ENCODE measurements at regions not wholly inside any gene's neighbourhood (a gene's known extent, or its start where the extent isn't known, plus 50 kb on each side); places are given as distances from the start of the nearest gene placed in this dataset.

DNA sequence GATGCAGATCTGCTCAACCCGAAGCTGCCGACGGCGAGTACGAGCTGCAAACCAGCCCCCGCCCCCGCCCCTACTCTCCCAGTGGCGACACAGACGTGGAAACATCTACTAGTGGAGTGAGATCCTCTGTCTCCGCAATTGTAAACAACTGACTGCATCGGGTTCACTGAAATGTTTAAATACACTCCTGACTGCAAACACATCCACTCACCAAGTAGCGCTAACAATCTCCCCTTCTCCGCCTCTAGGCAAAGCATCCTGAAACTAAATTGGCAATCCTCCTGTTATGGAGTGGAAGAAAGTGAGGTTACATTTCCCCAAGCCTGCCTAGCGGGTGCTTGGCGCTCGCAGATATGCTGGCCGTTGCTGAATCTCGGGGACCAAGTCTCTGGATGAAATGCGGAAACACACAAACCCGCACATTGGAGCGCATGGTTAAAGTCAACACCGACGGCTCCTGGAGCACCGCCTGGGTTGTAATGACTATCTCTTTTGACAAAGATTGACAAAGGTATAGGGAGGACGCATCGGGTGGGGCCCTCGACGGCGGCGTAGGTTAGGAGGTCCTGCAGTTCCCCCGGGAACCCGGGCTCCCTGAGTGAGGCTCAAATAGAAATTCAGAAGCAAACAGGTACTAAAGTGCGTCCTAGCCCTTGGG, 117.0 kb upstream of the TEX13C start:
- H3K4me3 ChIP-seq (replicated peaks in 1 of 4; ENCODE audit: control extremely low read depth in 1 of 4, insufficient read depth in 1 of 4, low read depth in 3 of 4, low read length in 4 of 4) = no peak overlapping the region
- peaks cover 14% of the 10 kb centered on the region for H3K27me3 ChIP-seq (ENCODE audit: control insufficient read depth, insufficient read depth, low read length)
- no peaks in the 10 kb centered on the region for H3K36me3 ChIP-seq (ENCODE audit: control insufficient read depth, insufficient read depth, low read length)
- H2AFZ ChIP-seq (ENCODE audit: low read length) = no peak overlapping the region
- H3K9ac ChIP-seq (ENCODE audit: insufficient read depth, low read length) = no peak overlapping the region
- TF ChIP-seq EZH2 (IDR thresholded peaks at IDR 0.05; ENCODE audit: low read length, missing control alignments) = no peak
- no peak for DNase-seq (ENCODE audit: low read depth in 2 of 2)
- no peak overlapping the region for H3K27ac ChIP-seq (ENCODE audit: insufficient read depth, low read length)
- no peaks in the 10 kb centered on the region for H3K4me1 ChIP-seq (ENCODE audit: control insufficient read depth, extremely low read depth, insufficient read depth, low read length)
- no peak overlapping the region for H3K4me2 ChIP-seq (ENCODE audit: extremely low read depth, insufficient read depth, low read length)
- H3K79me2 ChIP-seq (ENCODE audit: control insufficient read depth, insufficient read depth, low read length) = no peaks in the 10 kb centered on the region
- no peaks in the 10 kb centered on the region for H3K9me3 ChIP-seq (ENCODE audit: control insufficient read depth, insufficient read depth, low read depth, low read length)
- H4K20me1 ChIP-seq (ENCODE audit: control insufficient read depth, extremely low read depth, insufficient read depth, low read length) = no peaks in the 10 kb centered on the region

GRCh38 chrX:125203365-125203736, 116.3 kb upstream of the TEX13C start:
- Histone ChIP-seq H3K4me2 (ENCODE audit: extremely low read depth, insufficient read depth, low read length) (no peak overlapping the region), H3K4me3 (replicated peaks in 1 of 4; ENCODE audit: control extremely low read depth in 1 of 4, insufficient read depth in 1 of 4, low read depth in 3 of 4, low read length in 4 of 4) (no peak overlapping the region)
- no peak for TF ChIP-seq EZH2 (IDR thresholded peaks at IDR 0.05; ENCODE audit: low read length, missing control alignments)
- TF ChIP-seq, protein P1, sequence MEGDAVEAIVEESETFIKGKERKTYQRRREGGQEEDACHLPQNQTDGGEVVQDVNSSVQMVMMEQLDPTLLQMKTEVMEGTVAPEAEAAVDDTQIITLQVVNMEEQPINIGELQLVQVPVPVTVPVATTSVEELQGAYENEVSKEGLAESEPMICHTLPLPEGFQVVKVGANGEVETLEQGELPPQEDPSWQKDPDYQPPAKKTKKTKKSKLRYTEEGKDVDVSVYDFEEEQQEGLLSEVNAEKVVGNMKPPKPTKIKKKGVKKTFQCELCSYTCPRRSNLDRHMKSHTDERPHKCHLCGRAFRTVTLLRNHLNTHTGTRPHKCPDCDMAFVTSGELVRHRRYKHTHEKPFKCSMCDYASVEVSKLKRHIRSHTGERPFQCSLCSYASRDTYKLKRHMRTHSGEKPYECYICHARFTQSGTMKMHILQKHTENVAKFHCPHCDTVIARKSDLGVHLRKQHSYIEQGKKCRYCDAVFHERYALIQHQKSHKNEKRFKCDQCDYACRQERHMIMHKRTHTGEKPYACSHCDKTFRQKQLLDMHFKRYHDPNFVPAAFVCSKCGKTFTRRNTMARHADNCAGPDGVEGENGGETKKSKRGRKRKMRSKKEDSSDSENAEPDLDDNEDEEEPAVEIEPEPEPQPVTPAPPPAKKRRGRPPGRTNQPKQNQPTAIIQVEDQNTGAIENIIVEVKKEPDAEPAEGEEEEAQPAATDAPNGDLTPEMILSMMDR (conservative IDR thresholded peaks at IDR 0.05 in 1 of 2, IDR thresholded peaks at IDR 0.05 in 1 of 2; ENCODE audit: low read depth in 1 of 2, low read length in 2 of 2) = no peak

DNA sequence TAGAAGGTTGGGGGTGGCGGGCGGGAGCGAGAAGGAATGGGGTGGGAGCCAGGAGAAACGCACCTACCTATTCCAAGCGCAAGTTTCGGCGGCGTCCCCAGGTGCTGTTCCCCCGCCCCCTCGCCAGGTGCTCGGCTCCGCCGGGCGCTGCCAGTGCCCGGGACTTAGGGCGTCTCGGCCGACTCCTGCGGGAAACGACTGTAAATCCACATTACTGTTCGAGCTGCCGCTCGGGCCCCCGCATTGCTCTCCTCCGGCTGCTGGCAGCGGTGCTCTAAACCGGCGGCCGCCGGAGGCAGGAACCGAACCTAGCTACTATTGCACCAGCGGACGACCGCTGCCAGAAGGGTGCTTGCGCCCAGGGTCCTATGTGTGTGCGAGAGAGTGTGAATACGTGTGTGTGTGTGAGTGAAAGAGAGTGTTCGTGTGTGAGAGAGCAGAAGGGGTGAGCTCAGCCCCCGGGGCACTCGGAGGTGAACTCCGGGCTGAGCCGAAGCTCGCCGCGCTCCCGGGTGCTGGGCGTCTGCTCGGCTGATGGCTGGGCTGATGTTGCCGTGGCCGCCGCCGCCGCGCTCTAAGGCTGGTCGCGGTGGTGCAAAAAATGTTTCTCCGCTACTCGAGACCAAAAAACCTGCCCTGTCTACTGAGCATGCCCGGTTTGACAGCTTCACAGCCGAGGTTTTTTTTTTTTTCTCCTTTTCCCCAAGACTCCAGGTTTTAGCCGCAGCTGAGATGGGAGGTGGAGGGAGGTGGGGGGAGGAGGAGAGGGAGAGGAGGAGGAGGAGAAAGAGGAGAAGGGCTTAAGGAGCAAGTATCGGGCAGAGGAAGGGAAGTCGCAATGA, 115.7 kb upstream of the TEX13C start:
- no peaks in the 10 kb centered on the region for H3K36me3 ChIP-seq (ENCODE audit: control insufficient read depth, insufficient read depth, low read length)
- no peaks in the 10 kb centered on the region for H3K9me3 ChIP-seq (ENCODE audit: control insufficient read depth, insufficient read depth, low read depth, low read length)
- peak overlapping the region in 1 of 4 experiments; percentile 42 for H3K4me3 ChIP-seq (replicated peaks in 1 of 4; ENCODE audit: control extremely low read depth in 1 of 4, insufficient read depth in 1 of 4, low read depth in 3 of 4, low read length in 4 of 4)
- H2AFZ ChIP-seq (ENCODE audit: low read length) = no peak overlapping the region
- H3K27me3 ChIP-seq (ENCODE audit: control insufficient read depth, insufficient read depth, low read length) = peaks cover 14% of the 10 kb centered on the region
- peak overlapping the region; percentile 35 for H3K4me2 ChIP-seq (ENCODE audit: extremely low read depth, insufficient read depth, low read length)
- H3K27ac ChIP-seq (ENCODE audit: insufficient read depth, low read length) = no peak overlapping the region
- DNase-seq (ENCODE audit: low read depth in 2 of 2) = peak in 1 of 2 donors; percentile 0
- H3K79me2 ChIP-seq (ENCODE audit: control insufficient read depth, insufficient read depth, low read length) = no peaks in the 10 kb centered on the region
- H4K20me1 ChIP-seq (ENCODE audit: control insufficient read depth, extremely low read depth, insufficient read depth, low read length) = no peaks in the 10 kb centered on the region
- no peaks in the 10 kb centered on the region for H3K4me1 ChIP-seq (ENCODE audit: control insufficient read depth, extremely low read depth, insufficient read depth, low read length)
- peak; percentile 39 for TF ChIP-seq EZH2 (IDR thresholded peaks at IDR 0.05; ENCODE audit: low read length, missing control alignments)
- TF ChIP-seq, protein P1 (conservative IDR thresholded peaks at IDR 0.05 in 1 of 2, IDR thresholded peaks at IDR 0.05 in 1 of 2; ENCODE audit: low read depth in 1 of 2, low read length in 2 of 2) = no peak
- no peak overlapping the region for H3K9ac ChIP-seq (ENCODE audit: insufficient read depth, low read length)

More at GRCh38 chrX:125203365-125203736, 116.3 kb upstream of the TEX13C start:
- no peaks in the 10 kb centered on the region for H4K20me1 ChIP-seq (ENCODE audit: control insufficient read depth, extremely low read depth, insufficient read depth, low read length)
- no peak for DNase-seq (ENCODE audit: low read depth in 2 of 2)
- no peaks in the 10 kb centered on the region for H3K4me1 ChIP-seq (ENCODE audit: control insufficient read depth, extremely low read depth, insufficient read depth, low read length)
- no peak overlapping the region for H3K9ac ChIP-seq (ENCODE audit: insufficient read depth, low read length)
- no peak overlapping the region for H2AFZ ChIP-seq (ENCODE audit: low read length)
- H3K79me2 ChIP-seq (ENCODE audit: control insufficient read depth, insufficient read depth, low read length) = no peaks in the 10 kb centered on the region
- no peak overlapping the region for H3K27ac ChIP-seq (ENCODE audit: insufficient read depth, low read length)
- H3K27me3 ChIP-seq (ENCODE audit: control insufficient read depth, insufficient read depth, low read length) = peaks cover 14% of the 10 kb centered on the region
- no peaks in the 10 kb centered on the region for H3K36me3 ChIP-seq (ENCODE audit: control insufficient read depth, insufficient read depth, low read length)
- no peaks in the 10 kb centered on the region for H3K9me3 ChIP-seq (ENCODE audit: control insufficient read depth, insufficient read depth, low read depth, low read length)

Measured in fibroblast of lung (primary cell).